Head of caudate nucleus (tissue), 42 donors: ENCODE measurements at regions not wholly inside any gene's neighbourhood (a gene's known extent, or its start where the extent isn't known, plus 50 kb on each side); places are given as distances from the start of the nearest gene placed in this dataset.
A peak's percentile ranks its signal among the peaks of the same experiment; 100 is the strongest.
"Not testable (repeated sequence)": the region's sequence is repeated elsewhere in the genome, so short reads cannot be mapped to it uniquely, and the experiment has no call there.

Experiments used
- DNase-seq, 42 donors: peaks; one replicate each; pipeline versions ENCODE4 v3.0.0 to v3.0.0-alpha.2; 2020 to 2021; ENCODE audit warnings: mixed read lengths in 7 of 42
- intact Hi-C: fragments of 100-400 bp; cut with DNase I; formaldehyde crosslinking; loops from one replicate; pipeline ENCODE4 v1.15.0; 2022

DNA sequence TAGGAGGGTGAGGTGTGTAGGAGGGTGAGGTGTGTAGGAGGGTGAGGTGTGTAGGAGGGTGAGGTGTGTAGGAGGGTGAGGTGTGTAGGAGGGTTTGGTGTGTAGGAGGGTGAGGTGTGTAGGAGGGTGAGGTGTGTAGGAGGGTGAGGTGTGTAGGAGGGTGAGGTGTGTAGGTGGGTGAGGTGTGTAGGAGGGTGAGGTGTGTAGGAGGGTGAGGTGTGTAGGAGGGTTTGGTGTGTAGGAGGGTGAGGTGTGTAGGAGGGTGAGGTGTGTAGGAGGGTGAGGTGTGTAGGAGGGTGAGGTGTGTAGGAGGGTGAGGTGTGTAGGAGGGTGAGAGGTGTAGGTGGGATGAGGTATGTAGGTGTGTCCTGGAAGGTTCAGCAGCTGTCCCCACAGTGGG is 144.7 kb downstream of the DLL1 start:
- intact Hi-C loops: not testable (repeated sequence)

DNA sequence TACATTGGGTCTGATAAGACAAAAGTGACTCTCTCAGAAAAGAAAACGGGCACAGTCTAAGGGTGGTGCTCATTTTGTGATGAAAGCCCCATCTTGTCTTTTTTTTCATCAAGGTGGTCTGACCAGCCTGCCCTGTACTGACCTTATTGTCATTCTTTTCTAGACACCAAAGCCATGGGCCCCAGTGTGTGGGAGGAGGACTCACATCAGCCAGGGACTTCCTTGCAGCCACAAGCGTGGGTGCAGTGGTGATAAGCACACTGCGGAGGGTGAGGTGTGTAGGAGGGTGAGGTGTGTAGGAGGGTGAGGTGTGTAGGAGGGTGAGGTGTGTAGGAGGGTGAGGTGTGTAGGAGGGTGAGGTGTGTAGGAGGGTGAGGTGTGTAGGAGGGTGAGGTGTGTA is 145.2 kb downstream of the DLL1 start:
- intact Hi-C loops: not testable (repeated sequence)
- DNase-seq: peak in 2 of 42 donors; percentile 4 to 10

More for the DNA sequence above, 144.7 kb downstream of the DLL1 start:
- peak in 2 of 42 donors; percentile 3 for DNase-seq

DNA sequence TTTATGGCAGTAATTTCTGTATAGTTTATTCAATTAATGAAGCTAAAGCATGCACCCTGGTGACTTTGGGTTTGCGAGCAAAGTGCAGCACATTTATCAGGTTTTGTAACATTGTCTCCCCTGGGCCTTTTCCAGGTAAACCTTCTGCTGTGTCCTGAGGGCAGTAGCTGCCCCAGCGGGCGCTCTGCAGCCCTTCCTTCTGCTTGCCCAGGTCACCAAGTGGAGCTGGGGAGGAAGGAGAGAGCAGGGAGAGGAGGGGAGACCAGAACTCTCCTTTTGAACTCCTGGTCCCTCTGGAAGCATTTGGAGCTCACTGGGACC is 145.6 kb downstream of the DLL1 start:
- DNase-seq: peak in 1 of 42 donors; percentile 5
- intact Hi-C loops: no loop called here

DNA sequence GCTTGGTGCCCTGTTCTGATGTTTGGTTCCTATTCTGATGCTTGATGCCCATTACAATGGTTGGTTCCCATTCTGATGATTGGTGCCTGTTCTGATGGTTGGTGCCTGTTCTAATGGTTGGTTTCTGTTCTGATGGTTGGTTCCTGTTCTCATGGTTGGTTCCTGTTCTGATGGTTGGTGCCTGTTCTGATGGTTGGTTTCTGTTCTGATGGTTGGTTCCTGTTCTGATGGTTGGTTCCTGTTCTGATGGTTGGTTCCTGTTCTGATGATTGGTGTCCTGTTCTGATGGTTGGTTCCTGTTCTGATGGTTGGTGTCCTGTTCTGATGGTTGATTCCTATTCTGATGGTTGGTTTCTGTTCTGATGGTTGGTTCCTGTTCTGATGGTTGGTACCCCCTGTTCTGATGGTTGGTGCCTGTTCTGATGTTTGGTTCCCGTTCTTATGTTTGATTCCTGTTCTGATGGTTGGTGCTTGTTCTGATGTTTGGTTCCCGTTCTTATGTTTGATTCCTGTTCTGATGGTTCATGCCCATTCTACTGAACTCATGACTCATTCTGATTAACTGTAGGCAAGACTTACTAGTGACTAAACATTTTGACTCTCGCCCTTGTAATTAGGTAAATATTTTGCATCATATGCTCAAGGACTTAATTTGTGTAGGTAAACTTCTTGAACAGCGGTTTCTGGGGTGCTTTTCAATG is 146.2 kb downstream of the DLL1 start:
- intact Hi-C loops: no loop called here
- DNase-seq: peak in 1 of 42 donors; percentile 0

DNA sequence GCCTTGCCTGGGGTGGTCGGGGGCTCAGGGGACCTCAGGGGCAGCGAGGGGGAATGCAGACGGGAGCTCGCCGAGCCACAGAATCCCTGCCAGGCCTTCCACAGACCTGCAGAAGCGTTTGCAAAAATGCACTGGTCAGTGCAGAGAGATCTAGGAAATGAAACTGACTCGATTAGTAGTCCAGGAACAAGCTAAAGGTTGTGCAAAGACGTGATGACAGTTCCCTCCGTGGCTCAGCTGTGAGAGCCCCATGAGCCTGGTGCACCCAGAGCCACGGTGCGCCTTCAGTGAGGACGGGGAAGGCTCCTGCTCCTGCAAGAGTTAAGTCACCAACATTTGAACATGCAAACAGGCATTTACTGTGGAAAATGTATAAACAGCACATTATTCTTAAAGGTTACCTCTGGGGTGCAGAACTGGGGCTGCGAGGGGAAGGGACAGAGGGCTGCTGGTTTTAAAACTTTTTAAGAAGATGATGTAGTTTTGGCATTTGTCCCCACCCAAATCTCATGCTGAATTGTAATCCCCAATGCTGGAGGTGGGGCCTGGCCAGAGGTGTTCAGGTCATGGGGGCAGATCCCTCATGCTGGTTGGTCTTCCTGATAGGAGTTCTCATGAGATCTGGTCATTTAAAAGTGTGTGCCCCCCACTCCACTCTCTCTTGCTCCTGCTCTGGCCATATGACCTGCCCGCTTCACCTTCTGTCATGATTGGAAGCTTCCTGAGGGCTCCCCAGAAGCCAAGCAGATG is 147.3 kb downstream of the DLL1 start:
- intact Hi-C loops: no loop called here
- peak in 14 of 42 donors; percentile 4 to 49 (median 14) for DNase-seq

DNA sequence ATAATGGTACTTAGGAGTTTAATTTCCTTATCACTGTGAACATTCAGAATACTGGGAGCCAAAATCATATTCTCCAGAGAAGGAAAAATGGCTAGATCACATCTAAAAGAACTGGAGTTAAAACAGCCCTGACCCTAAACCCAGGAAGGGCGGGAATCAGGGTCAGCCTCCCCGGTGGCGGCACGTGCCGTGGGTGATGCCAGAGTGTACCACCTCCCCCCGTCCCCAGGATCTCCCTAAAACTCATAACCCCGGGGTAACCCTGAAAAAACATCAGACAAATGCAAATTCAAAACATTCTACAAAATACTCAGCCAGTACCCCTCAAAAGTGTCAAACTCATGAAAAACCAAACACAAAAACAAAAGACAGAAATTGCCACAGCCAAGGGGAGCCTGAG is 148.3 kb downstream of the DLL1 start:
- DNase-seq: peak in 5 of 42 donors; percentile 4 to 39 (median 5)
- intact Hi-C loops: no loop called here

DNA sequence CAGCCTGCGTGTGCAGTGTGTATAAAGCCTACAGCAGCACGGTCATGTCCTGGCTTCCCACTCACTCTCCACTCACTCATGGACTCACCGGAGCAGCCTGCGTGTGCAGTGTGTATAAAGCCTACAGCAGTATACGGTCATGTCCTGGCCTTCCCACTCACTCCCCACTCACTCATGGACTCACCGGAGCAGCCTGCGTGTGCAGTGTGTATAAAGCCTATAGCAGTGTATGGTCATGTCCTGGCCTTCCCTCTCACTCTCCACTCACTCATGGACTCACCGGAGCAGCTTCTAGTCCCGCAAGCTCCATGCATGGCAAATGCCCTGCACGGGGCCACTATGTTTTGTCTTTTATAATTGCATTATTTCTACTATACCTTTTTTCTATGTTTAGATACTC is 149.8 kb downstream of the DLL1 start:
- peak in 4 of 42 donors; percentile 2 to 26 (median 8) for DNase-seq
- intact Hi-C loops: not testable (repeated sequence)

DNA sequence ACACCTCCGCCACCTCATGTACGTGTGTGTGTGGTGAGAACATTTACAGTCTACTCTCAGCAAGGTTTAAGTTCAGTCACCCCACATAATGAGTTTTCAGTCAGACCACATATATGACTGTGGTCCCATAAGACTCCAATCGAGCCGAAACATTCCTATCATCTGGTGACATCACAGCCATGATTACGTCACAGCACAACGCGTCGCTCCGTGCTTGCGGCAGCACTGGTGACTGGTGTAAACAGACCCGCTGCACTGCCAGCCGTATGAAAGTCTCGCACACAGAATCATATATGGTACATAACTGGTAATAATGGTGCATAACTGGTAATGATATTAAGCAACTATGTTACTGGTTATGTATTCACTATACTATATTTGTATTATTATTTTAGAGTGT is 150.7 kb downstream of the DLL1 start:
- intact Hi-C loops: no loop called here
- DNase-seq: peak in 9 of 42 donors; percentile 1 to 28 (median 6)

DNA sequence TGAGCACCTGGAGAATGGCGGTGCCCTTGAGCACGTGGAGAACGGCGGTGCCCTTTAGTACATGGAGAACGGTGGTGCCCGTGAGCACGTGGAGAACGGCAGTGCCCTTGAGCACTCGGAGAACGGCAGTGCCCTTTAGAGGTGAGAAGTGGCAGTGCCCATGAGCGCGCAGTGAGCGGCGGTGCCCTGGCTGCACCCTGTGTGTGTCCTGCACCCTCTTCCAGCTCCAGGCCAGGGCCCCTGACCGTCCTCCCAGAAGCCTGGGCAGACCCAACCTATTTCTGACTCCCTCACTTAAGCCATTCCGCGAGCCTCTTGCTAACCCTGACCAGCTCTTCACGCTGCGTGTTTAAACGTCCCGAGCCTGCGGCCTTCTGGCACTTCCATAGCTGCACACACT is 151.3 kb downstream of the DLL1 start:
- intact Hi-C loops: no loop called here
- peak in 10 of 42 donors; percentile 2 to 26 (median 8) for DNase-seq

DNA sequence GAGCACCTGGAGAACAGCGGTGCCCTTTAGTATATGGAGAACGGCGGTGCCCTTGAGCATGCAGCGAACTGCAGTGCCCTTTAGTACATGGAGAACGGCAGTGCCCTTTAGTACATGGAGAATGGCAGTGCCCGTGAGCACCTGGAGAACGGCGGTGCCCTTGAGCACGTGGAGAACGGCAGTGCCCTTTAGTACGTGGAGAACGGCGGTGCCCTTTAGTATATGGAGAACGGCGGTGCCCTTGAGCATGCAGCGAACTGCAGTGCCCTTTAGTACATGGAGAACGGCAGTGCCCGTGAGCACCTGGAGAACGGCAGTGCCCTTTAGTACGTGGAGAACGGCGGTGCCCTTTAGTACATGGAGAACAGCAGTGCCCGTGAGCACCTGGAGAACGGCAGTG is 151.8 kb downstream of the DLL1 start:
- peak in 4 of 42 donors; percentile 0 to 18 (median 2) for DNase-seq

DNA sequence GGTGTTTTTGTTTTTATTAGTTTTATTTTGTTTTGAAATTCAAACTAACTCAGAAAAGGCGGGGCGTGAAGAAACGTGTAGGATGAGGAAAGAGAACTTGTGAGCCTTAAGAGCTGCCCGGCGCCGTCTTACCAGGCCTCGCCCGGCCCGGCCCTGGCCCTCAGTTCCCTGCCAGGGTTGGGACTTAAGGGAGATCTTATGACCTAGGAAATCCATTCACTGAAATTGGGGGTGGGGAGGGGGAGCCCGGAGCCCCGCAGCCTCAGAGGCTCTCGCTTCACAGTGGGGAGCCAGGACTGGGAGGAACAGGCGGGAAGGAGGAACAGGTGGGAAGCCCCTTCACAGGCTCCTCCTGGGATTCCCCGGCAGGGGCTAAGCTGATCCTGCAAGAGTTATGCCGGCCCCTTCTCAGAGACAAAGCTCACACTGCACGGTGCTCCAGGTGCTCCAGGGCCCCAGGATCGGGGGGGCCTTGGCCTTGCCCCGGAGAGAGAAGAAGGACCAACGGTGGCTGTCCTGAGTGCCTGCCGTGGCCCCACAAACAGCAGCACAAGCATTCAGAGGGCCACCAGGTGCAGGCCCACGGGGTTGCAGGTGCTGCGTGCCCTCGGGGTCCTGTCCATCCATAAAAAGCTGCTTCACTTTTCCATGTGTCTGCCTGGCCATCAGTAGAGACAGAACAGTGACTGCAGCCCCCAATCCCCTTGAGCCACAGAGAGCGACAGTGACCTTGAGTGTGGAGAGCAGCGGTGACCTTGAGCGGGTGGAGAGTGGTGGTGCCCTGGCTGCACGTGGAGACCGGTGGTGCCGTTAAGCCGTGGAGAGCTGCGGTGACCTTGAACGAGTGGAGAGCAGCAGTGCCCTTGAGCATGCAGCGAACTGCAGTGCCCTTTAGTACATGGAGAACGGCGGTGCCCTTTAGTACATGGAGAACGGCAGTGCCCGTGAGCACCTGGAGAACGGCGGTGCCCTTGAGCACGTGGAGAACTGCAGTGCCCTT is 152.7 kb downstream of the DLL1 start:
- DNase-seq: peak in 10 of 42 donors; percentile 2 to 42 (median 12)
- intact Hi-C loops: no loop called here

More for the DNA sequence above, 151.8 kb downstream of the DLL1 start:
- intact Hi-C loops: not testable (repeated sequence)

DNA sequence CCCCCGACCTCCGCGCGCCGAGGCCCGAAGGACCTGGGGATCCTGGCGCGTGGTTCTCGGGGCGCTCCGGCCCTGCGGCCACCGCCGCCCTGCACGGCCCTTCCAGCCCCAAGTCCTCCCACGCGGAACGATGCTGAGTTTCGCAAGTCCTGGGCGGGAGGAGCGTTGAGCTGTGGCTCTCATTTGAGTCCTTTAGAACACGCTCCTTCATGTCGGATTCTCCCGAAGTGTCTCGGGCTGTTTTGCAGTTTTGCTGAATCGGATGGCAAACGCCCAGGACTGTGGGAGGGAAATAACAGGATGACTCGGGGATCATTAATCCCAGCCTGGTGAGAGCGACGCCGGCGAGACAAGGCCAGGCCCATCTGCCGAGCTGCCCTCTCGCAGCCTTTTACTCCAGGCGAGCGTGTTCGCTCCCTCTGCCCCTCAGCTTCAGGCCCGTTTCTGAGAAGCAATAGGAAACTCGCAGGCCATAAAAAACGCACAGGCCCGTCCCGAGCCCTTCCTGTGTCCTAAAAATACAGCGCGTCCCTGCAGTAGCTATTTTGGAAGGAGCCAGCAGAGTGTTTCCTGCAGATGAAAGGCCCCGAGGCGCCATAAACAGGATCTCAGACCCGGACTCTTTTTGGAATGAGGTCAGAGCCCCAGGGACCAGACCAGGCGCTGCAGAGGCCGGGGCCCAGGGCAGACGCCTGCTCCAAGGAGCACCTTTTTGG is 153.5 kb downstream of the DLL1 start:
- intact Hi-C loops: no loop called here
- peak in 12 of 42 donors; percentile 7 to 46 (median 18) for DNase-seq

DNA sequence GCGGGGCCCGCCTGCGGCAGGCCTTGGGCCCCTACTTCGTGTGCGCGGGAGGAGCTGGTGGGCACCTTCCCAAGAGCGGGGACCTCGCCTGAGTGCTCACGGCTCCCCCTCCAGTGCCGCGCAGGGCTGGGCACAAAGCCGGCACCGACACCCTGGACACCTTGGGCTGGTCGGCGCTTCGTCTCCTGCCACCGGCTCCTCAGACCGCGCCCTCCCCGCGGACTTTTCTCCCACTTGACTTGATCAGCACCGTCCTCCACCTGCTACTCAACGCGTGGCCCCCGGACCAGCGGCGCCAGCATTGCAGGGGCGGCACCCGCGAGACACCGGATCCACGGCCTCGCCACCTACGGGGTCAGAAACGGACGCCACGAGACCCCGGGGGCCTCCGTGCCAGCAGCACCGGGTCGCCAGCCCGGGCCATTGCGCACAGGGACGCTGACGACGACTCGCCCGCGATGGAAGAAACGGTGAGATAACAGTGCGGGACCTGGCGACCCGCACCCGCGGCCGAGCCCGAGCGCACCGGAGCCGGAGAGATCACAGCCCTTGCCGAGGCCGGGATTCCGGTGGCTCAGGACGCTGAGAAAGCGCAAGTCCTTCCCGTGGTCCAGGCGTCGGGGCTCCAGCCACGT is 154.2 kb downstream of the DLL1 start:
- intact Hi-C loops: no loop called here
- peak in 13 of 42 donors; percentile 4 to 39 (median 13) for DNase-seq

DNA sequence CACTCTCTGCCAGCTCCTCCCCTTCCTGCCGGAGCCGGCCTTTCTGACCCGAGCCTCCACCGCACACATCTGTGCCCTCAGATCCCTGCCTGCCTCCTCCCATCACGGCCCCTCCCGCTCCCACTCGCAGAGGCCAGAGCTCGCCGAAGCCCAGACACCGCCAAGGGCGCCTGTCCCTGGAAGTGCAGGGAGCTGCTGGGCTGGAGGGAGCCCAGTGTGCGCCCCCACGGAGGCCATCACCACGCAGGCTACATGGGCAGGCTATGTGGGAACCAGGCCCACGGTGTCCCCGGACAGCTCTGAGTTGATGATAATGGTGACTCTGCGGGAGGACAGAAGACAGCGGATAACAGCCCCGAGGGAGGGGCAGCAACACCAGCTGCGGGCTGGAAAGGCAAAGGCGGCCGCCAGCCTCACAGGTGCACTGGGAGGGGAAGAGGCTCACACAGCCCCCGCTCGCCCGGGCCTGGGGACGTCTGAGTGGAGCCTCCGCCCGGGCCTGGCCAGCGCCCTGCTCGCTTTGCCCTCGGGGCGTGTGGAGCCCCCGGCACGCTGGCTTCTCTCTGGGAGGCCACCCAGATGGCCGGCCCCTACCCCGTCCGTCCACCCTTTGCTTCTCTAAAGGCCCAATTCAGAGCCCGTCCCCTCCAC is 154.9 kb downstream of the DLL1 start:
- DNase-seq: peak in 14 of 42 donors; percentile 1 to 31 (median 9)

DNA sequence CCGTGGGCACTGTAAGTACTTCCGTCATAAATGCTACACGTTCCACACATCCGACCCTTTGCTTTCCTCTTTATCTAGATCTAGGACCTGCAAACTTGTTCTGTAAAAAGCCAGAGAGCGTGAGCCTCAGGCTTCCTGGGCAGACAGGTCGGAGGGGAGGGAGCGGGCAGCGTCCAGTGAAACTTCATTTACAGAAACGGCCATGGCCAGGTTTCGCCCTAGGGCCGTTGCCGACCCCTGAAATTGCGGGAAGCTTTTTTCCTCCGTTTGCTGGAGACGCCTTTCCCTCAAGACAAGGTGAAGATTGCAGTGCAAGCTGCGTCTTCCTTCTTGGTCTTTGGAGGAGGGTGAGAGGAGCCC is 155.4 kb downstream of the DLL1 start:
- DNase-seq: peak in 7 of 42 donors; percentile 1 to 36 (median 12)
- intact Hi-C loops: no loop called here

More for the DNA sequence above, 154.9 kb downstream of the DLL1 start:
- intact Hi-C loops: no loop called here

DNA sequence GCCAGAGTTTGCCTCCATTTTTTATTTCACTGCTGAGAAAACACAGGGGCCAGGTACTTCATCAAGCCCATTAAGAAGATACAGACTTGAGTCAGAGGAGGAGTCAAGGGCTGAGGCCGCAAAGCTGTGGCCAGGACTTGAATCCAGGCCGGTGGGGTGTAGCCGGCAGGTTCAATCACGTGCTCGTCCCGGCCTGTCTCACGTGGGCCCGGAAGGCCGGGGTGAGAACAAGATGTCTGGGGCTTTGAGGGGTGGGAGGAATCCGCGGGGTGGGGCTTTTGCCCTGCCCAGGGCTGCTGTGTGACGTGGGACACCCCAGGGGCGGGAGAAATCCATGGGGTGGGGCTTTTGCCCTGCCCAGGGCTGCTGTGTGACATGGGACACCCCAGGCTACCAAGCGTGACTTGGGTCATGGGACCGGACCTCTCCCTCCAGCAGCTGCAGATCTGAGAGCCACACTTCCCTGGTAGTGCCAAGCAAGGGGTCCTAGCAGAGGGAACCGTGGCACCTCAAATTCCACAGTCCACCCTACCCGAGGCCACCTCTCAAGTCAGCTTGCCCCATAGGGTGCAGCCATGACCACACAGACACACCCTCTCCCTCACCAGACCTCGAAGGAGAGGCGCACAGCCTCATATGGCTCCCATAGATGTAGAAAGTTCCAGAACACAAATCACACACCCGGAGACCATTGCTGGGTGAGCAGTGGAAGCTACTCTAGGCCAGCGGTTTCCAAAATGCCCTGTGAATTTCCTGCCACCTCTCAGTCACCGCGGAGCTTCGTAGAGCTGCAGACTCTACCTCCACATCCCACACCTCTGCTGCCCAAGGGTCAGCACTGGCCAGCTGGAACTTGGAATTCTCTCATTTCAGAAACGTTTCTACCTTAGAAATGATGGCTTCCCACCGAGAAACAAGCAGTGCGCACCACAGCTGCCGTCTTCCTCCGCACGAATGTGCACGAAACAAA is 156.1 kb downstream of the DLL1 start:
- intact Hi-C loops: no loop called here
- peak in 12 of 42 donors; percentile 3 to 28 (median 20) for DNase-seq
